ENCODE measurements at regions not wholly inside any gene's neighbourhood (a gene's known extent, or its start where the extent isn't known, plus 50 kb on each side); places are given as distances from the start of the nearest gene placed in this dataset.
"Not testable (repeated sequence)": the region's sequence is repeated elsewhere in the genome, so short reads cannot be mapped to it uniquely, and the experiment has no call there.

DNA sequence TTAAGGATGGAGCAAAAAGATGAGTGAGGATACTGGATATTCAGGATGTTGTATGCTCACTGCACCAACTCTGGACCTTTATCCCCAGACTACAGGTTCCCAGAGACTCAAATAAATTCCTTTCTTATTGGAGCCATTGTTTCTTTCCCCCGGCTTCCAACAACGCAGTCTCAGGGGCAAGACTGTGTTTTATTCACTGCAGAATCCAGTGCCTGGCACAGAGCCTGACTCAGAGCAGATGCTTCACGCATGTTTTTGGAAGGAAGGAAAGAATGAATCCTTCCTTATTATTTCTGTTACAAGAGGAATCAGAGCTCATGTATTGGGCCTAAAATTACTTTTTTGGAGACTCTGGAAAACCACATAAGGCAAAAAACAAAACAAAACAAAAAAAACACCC, 96.0 kb upstream of the VGLL4 start:
- no peak for DNase-seq (ENCODE audit: extremely low read depth in 1 of 11, low read depth in 9 of 11, low spot score in 4 of 11)

DNA sequence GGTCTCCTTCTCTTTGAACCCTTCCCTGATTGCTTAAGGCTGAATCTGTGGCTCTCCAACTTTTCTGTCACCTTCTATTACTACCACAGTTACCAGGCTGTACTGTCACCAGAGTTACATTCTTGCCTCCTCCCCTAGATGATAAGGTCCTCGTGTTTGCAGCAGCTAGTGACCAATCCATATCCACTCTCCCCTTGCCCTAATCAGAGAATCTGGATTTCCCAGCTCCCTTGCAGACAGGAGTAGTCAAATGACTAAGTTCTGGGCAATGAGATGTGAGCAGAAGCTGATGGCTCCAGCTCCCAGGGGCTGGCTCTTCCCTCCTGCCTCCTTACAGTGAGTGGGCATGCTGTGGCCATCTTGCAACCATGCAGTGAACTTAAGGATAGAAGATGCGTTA, 95.4 kb upstream of the VGLL4 start:
- DNase-seq (ENCODE audit: extremely low read depth in 1 of 11, low read depth in 9 of 11, low spot score in 4 of 11) = no peak

DNA sequence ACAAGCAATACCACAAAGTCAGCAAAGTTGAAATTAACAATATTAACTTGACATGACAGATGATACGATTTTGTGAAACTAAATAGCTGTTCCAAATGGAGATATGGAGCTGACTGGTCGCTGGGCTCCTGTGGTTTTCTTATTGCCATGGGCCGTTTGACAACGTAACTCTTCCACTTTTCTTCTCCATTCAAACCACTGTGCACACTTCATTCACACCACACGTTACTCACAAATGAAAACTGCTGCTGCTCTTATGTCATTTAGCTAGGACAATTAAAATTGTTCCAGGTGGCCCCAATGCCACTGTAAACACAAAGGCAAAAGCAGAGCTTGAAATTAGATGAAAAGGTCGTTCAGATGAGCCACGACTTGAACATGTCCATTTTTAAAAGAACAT, 94.0 kb upstream of the VGLL4 start:
- DNase-seq (ENCODE audit: extremely low read depth in 1 of 11, low read depth in 9 of 11, low spot score in 4 of 11) = no peak

DNA sequence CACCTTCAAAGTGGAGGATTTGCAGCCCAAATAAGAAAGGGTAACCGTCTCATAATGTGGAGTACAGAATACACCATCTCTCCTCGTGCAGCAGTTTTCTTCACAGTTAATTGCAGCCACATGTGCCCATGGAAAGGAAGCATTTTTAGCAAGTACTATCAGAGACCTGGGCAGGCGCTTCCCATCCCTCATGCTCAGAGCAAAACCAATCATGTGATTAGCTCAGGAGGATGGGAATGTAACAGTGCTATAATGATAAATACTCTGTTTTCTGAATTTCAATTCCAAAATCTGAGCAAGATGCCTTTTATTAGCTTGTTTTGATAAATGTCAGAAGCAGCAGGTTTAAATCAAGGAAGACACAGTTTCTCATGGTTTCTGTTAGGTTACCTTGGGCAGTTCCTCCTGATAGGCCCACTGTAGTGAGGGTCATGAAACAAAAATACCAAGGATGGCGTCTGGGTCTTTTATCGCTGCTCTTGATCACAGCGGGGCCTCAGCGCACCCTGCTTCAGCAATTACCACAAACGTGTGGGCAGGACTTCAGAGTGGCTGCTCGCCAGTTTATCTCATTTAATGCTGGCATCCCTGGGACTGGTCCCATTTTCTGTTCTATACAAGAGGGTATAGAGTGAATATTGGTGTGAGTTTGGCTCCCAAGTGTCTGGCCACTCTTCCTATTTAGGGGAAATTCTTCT, 92.6 kb upstream of the VGLL4 start:
- DNase-seq (ENCODE audit: extremely low read depth in 1 of 11, low read depth in 9 of 11, low spot score in 4 of 11) = no peak

DNA sequence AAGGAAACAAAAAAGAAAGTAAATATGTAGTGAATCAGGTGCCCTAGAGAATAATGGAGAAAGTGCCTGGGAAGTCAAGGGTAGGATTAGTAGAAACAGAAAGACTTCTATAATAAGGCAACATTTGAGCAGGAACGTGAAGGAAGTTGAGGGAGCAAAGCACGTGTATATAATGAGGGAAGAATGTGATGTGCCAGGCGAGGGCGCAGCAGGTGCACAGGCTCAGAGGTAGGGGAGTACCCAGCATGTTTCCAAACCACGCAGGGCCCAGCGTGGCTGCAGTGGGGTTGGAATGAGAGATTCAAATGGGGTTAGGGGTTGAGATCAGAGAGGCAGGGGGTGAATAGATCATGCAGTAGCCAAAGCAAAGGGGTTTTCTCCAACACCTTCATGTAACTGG, 91.9 kb upstream of the VGLL4 start:
- no peak for DNase-seq (ENCODE audit: extremely low read depth in 1 of 11, low read depth in 9 of 11, low spot score in 4 of 11)

DNA sequence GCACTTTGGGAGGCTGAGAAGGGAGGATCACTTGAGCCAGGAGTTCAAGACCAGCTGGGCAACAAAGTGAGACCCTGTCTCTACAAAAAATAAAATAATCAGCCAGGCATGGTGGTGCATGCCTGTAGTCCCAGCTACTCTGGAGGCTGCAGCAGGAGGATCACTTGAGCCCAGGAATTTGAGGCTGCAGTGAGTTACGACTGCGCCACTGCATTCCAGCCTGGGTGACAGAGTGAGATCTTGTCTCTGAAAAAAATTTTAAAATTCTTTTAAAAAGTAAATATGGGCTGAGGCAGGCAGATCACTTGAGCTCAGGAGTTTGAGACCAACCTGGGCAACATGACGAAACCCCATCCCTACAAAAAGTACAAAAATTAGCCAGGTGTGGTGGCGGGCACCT, 91.4 kb upstream of the VGLL4 start:
- DNase-seq (ENCODE audit: extremely low read depth in 1 of 11, low read depth in 9 of 11, low spot score in 4 of 11) = not testable (repeated sequence)

DNA sequence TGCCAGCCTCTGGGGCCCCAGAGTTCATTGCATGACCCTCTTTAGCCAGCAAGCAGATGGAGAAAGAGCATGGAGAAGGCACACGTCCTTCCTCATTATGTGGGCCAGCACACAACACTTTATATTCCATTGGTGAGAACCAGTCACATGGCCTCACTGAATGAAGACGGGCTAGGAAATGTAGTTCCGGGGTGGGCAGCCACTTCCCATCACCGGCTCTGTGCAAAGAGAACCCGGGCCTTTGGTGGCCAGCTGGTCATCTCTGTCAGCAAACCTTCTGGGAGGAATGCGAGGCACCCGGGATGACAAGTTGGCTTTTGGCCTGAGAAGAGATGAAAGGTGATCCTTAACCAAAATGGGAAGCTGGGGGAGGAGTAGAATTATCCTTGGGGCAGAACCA, 90.2 kb upstream of the VGLL4 start:
- no peak for DNase-seq (ENCODE audit: extremely low read depth in 1 of 11, low read depth in 9 of 11, low spot score in 4 of 11)

DNA sequence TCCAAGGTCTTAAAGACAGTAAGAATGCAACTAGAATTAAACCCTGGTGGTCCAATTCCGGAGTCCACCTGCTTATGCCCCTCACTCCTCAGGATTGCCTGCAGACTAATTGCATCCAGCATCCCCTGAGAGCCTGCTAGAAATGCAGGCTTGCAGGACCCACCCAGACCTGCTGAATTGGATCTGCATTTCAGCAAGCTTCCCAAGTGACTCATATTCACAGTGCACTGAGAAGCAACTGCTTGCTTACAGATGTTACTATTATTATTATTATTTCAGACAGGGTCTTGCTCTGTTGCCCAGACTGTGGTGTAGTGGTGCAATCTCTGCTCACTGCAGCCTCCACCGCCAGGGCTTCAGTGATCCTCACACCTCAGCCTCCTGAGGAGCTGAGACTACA, 83.5 kb upstream of the VGLL4 start:
- no peak for DNase-seq (ENCODE audit: extremely low read depth in 1 of 11, low read depth in 9 of 11, low spot score in 4 of 11)

DNA sequence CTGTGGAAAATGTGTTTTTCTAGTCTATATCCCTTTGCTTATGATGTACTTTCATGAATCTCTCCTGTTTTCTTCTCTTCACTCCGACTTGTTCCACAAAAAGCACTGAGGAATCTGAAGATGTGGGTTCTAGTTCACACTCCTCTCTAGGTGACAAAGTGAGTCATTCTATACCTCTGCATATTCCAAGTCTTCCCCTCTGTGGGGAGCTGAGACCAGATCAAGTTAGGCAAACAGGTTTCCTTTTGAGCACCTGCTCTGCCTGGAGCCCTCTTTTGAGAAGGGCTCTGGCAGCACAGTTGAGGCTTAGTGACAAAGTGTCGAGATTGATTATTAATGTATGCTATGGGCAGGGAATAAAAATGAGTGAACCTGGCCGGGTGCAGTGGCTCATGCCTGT, 82.4 kb upstream of the VGLL4 start:
- DNase-seq (ENCODE audit: extremely low read depth in 1 of 11, low read depth in 9 of 11, low spot score in 4 of 11) = no peak

DNA sequence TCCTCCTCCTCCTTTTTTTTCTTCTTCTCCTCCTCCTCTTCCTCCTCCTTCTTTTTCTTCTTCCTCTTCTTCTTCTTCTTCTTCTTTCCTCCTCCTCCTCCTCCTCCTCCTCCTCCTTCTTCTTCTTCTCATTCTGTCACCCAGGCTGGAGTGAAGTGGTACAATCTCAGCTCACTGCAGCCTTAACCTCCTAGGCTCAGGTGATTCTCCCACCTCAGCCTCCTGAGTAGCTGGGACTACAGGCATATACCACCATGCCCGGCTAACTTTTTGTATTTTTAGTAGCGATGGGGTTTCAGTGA, 81.6 kb upstream of the VGLL4 start:
- not testable (repeated sequence) for DNase-seq (ENCODE audit: extremely low read depth in 1 of 11, low read depth in 9 of 11, low spot score in 4 of 11)

DNA sequence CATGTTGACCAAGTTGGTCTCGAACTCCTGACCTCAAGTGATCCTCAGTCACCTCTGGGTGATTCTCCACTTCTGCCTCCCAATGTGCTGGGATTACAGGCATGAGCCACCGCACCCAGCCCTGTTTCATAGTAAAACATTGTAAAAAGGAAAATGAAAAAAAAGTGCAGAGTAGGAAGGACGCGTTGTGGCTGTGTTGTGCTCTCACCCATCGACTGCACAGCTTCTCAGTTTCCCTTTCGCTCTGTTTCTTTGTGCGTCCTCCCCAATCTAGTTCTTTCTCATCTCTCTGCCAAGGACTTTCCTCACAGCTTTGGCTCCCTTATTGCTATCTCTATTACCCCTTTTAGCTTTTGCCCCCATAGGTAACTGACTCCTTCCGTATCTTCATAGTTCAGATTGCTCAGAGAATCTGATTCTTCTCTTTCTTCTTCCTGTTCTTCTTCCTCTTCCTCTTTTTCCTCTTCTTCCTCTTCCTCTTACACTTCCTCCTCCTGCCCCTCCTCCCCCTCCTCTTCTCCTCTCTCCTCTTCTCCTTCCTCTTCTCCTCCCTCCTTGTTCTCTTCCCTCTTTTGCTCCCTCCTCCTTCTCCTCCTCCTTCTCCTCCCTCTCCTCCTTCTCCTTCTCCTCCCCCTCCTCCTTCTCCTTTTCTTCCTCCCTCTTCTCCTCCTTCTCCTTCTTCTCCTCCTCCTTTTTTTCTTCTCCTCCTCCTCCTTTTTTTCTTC, 81.1 kb upstream of the VGLL4 start:
- DNase-seq (ENCODE audit: extremely low read depth in 1 of 11, low read depth in 9 of 11, low spot score in 4 of 11) = no peak

DNA sequence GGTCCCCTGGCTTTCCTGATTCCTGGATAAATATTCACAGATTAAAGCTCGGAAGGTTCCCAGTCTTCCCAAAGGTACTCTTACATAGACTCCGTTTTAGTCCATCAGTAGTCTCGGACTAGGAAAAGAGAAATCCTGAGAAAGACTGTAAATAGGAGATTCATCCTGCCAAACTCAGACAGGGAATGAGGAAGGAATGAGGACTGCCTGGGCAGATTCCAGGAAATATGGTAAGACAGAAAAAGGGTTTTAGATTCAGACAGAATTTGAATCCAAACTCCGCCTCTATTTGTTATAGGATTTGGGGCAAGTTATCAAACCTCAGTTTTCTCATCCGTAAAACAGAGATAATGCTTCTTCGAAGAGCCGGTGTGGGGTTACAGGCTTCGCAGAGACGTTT, 77.8 kb upstream of the VGLL4 start:
- DNase-seq (ENCODE audit: extremely low read depth in 1 of 11, low read depth in 9 of 11, low spot score in 4 of 11) = no peak

DNA sequence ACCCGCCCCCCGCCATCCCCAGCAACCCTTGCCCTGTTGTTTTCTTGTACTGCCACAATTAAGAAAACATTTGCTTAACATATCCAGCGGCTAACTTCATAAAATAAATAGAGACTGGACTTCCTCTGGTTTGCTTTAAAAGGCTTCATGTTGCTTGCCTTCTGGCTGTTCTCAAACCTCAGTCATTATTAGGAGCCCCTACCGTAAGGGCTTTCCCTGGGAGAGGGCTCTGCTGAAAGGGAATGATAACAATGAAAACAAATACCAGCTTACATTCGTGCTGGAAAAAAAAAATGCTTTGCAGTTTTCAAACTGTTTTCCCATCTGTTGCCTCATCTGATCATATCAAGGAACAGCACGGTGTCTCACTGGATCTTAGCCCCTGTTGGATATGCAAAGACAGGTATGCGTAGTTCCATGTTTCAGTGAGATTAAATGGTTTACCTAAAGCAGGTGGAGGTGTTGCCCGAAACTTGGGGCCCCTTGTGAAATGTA, 77.2 kb upstream of the VGLL4 start:
- DNase-seq (ENCODE audit: extremely low read depth in 1 of 11, low read depth in 9 of 11, low spot score in 4 of 11) = peak in 1 of 11 donors; percentile 11

DNA sequence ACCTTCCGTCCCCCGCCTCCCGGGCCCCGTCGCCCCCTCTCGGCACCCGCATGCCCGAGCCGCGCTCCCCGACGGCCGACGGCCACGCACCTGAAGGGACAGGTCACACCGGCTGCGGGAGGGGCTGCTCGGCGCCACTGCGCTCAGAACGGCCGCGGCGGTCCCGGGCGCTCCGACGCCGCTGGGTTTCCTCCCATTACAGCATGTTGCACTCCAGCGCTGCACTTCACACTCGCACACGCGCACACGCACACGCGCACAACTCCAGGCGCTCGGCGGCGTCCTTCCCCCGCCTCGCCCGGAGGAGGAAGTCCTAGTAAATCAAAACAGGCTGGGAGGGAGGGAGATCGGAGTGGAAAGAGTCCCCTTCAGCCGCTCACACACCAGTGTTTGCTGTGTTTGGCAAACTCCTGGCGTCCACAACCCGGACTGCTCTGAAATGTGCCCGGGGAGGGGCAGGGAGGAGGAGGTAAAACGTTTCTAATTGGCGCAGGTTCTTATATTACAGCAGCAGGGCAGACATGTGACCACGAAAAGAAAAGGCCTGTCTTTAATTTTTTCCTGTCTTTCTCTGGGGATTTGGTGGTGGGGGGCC, 76.7 kb upstream of the VGLL4 start:
- DNase-seq (ENCODE audit: extremely low read depth in 1 of 11, low read depth in 9 of 11, low spot score in 4 of 11) = peak; percentile 62 to 89 (median 79)

DNA sequence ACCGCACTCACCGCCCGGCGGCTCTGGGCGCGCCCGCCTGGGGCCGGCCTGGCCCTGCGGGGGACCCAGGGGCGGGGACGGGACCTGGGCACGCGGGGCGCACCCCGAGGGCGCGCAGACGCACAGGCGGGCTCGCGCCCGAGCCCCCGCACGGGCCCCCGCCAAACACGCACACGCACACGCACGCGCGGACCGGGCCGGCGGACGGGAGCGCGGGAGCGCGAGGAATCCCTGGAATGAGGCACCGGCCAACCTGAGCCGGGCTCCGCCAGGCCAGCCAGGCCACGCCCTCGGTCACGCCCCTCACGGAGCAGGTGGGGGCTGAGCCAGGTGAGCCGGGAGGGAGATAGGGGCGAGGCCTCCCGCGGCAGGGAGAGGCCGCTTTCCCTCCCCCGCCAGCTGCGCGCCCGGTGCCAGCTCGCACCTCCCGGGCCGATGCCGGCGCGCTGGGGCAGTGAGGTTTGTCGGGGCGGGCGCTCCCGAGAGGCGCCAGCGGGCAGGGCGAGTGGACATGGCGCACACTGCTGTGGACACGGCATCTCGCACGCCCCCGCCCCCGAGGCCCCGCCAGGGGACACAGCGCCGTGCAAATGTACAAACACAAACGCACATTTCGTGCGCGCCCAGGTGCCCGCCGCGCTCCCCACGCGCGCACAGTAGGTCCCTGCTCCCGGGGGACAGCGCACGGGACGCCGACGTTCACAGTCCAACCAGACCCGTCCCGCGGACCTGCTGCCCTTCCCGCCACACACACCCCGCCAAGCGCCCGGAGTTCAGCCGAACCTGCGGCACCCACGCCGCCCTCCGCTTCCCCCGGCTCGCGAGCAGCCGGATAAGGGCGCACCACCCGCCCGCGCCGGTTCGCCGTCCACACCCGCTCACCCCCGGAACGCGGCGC, 75.9 kb upstream of the VGLL4 start:
- DNase-seq (ENCODE audit: extremely low read depth in 1 of 11, low read depth in 9 of 11, low spot score in 4 of 11) = peak; percentile 62 to 83 (median 77)

DNA sequence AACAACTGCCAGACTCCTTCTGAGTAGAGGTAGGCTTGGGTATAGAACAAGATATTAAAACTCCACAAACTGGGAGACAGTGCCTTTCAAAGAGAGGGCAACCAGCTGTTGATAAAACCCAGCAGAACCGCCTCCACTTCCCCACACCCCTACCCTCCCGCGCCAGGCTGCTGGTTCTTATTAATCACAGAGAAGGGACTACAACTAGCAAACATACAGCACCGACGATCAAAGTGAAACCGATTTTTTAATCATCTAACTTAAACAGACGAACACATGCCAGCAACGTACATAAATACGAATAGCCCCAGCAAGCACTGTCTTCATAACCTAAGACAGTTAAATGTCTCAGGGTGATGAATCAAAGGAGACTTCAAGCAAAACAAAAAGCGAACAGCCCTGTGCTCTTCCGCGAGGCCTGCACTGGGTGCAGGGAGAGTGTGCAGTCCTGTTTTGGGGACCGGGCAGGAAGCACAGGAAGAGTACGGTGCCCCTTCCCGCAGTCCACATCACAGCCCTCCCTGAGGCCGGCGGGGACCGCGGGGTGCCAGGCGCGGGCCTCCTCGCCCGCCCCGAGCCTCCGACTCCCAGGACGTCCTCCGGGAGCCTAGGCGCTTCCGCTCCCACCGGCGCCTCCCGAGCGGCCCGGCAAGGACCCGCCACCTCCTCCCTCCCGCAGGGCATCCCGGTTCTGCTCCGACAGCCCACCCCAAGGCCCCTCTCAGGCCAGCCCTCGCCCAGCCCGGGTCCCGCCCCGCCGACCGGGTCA, 75.1 kb upstream of the VGLL4 start:
- DNase-seq (ENCODE audit: extremely low read depth in 1 of 11, low read depth in 9 of 11, low spot score in 4 of 11) = peak in 9 of 11 donors; percentile 31 to 70 (median 54)

DNA sequence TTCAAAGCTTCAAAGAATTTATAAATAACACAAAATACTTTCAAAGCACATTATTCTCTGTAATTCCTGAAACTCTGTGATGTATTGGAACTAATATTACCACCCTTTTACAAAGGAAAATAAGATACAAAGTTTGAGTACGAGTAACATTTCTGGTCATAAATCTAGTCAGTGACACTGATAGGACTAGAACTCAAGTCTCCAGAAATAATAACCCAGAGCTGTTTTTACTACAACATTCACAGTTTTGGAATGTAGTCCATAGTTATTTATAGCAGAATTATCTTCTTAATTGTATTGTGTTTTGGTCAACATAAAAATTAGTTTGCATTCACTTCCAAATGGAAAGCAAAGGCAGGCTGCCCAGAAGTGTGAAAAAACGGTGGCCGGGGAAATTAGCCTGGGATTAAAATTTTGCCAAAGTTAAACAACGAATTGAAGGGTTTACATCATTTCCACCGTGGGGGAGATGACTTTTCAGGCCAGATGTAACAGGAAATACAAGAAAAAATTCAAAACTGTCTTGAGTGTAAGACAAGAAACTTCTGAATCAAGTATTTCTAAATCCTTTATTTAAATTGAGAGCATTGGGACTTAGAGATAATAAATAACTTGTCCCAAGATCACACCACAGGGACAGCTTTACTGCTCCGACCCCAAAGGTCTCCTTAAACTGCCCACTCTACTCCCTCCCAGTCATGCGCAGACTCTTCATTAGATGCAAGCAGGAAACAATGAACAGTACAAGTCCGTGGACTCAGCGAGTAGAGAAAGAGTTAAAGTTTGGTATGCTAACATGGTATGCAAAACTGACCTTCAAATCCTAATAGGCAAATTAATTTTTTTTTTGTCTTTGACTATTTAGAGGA, 74.3 kb upstream of the VGLL4 start:
- peak; percentile 53 to 84 (median 67) for DNase-seq (ENCODE audit: extremely low read depth in 1 of 11, low read depth in 9 of 11, low spot score in 4 of 11)

DNA sequence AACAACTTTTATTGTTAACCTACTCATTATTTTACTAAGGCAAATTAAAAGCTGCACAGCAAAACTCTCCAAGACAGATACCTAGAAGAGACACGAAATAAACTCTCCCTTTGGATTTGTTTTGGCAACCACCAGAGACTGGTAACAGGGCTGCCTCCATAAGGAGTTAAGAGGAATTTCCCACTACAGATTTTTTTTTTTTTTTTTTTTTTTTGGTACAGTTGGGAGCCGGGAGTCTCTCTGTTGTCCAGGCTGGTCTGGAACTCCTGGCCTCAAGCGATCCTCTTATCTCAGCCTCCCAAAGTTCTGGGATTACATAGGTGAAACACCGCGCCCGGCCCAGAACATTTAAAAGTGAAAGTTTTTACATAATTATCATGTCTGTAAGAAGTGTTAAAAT, 73.6 kb upstream of the VGLL4 start:
- DNase-seq (ENCODE audit: extremely low read depth in 1 of 11, low read depth in 9 of 11, low spot score in 4 of 11) = no peak

Measured in renal cortex interstitium (tissue), 11 donors.